ENCODE measurements at regions not wholly inside any gene's neighbourhood (a gene's known extent, or its start where the extent isn't known, plus 50 kb on each side); places are given as distances from the start of the nearest gene placed in this dataset.

DNA sequence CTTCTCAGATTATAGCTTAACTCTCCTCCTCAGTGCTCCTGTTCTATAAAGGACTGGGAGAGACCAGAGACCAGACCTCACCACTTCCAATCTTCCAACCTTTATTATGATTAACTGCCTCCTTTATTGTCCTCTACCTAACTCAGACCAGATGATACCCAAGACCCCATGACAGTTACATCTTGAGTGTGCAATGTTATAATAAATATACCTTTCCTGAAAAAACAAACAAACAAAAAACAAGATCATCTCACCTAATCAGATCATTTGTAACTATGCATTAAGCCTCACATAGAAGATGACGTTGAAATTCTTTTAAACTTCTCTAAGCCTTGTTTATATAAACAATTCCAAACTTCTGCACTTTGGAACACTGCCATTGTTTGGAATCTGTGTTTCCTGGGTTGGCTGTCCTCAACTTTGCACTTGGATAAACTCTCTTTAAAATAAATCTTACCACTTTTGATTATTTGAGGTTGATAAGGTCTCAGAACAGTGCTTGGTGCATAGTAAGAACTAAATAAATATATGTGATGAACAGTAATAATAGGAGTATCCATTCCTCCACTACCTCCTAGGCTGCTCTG, 342.7 kb downstream of the TDRD15 start:
- TF ChIP-seq, protein P1, sequence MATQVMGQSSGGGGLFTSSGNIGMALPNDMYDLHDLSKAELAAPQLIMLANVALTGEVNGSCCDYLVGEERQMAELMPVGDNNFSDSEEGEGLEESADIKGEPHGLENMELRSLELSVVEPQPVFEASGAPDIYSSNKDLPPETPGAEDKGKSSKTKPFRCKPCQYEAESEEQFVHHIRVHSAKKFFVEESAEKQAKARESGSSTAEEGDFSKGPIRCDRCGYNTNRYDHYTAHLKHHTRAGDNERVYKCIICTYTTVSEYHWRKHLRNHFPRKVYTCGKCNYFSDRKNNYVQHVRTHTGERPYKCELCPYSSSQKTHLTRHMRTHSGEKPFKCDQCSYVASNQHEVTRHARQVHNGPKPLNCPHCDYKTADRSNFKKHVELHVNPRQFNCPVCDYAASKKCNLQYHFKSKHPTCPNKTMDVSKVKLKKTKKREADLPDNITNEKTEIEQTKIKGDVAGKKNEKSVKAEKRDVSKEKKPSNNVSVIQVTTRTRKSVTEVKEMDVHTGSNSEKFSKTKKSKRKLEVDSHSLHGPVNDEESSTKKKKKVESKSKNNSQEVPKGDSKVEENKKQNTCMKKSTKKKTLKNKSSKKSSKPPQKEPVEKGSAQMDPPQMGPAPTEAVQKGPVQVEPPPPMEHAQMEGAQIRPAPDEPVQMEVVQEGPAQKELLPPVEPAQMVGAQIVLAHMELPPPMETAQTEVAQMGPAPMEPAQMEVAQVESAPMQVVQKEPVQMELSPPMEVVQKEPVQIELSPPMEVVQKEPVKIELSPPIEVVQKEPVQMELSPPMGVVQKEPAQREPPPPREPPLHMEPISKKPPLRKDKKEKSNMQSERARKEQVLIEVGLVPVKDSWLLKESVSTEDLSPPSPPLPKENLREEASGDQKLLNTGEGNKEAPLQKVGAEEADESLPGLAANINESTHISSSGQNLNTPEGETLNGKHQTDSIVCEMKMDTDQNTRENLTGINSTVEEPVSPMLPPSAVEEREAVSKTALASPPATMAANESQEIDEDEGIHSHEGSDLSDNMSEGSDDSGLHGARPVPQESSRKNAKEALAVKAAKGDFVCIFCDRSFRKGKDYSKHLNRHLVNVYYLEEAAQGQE (IDR thresholded peaks at IDR 0.05; ENCODE audit: borderline replicate concordance in 1 of 2, low read depth in 1 of 2, low read length in 2 of 2), result no peak
- TF ChIP-seq ZNF589 (CRISPR knock-in tag; conservative IDR thresholded peaks at IDR 0.05), result no peak

All from HepG2 (cell line).